ENCODE measurements at regions not wholly inside any gene's neighbourhood (a gene's known extent, or its start where the extent isn't known, plus 50 kb on each side); places are given as distances from the start of the nearest gene placed in this dataset.

- DNase-seq, result no peak
Observed at GRCh38 chr16:87077750-87078127, 239.5 kb downstream of the C16orf95 start.

- no peak for DNase-seq
Observed at GRCh38 chr16:87080571-87081167, 236.5 kb downstream of the C16orf95 start.

DNA sequence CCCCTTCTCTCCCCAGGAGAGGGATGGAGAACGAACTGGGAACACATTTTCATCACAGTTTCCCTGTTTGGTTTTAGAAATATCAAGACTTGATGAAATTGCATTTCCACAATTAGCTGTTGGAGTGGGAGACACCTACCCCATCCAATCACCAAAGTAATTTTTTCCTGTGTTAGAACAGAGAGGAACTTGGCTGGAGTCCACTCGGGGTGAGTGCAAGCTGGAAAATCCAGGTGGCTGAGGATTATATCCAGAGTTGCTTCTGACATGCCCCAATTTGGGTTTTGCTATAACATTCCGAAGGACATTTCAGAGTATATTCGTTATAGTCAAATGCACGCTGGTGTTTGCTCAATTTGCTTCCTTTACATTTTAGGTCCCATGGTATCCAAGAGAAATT, 231.8 kb downstream of the C16orf95 start:
- no peak for DNase-seq

DNA sequence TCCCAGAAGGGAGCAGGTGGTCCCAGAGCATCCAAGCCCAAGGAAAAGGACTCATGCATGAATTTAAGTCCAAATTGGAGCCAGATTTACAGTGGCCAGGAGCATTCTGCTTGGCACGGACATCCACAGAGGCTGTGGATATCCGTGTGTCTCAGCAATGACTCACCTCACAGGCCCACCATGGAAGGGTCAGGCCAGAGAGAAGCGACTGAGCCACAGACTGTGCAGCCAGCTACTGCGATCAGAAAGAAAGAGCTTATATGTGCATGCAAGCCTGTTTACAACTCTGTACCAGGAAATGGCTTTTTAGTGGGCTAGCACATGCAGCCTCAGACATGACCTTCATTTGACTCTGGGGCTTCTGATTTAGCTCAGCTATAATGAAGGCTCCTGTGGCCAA, 231.0 kb downstream of the C16orf95 start:
- DNase-seq, result no peak

- no peak for DNase-seq
Observed at GRCh38 chr16:87086575-87086974, 230.6 kb downstream of the C16orf95 start.

GRCh38 chr16:87092958-87093357, 224.2 kb downstream of the C16orf95 start:
- DNase-seq, result no peak

DNA sequence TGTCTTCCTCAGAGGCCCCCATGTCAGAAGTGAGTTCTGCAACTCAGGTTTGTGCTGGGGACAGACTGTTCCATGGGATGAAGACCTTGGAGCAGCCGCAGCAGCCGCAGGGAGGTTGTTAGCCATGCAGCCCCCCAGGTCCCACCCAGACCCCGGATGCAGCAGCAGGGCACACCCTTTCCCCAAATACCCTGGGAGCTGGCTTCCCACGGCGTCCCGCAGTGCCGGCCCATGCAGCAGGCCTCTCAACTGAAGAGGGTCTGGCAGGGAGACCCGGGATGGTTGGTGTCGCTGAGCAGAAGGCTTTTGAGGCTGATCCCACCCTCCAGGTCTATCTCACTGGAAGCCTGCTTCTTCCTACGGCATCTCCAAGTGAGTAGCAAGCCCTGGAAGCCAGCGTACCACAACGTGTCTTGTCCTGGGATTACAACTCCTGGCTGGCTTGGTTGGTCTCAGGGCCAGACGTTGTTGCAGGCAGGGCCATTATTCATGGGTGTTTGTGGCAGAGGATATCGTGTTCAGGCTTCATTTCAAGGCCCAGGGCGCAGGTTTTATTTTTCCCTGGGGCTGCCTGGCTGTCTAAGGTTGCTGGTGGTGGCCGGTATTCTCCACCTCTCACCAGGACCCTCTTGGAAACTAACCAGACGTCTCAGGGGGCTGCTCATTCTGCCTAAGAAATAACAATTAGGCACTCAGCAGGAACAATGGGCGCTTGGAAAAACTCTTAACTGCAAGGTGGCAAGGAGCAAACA, 223.2 kb downstream of the C16orf95 start:
- DNase-seq, result no peak

GRCh38 chr16:87094556-87094865, 222.7 kb downstream of the C16orf95 start:
- DNase-seq, result no peak

DNA sequence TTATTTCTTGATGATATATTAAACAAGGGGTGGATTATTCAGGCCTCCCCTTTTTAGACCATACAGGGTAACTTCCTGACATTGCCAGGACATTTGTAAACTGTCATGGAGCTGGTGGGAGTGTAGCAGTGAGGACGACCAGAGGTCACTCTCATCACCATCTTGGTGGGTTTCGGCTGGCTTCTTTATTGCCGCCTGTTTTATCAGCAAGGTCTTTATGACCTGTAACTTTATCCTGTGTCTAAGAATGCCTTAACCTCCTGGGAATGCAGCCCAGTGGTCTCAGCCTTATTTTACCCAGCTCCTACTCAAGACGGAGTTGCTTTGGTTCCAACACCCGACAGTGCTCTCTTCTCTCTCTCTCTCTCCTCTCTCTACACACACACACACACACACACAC, 221.9 kb downstream of the C16orf95 start:
- DNase-seq, result no peak

- no peak for DNase-seq
Observed at GRCh38 chr16:87096746-87097333, 220.4 kb downstream of the C16orf95 start.

DNA sequence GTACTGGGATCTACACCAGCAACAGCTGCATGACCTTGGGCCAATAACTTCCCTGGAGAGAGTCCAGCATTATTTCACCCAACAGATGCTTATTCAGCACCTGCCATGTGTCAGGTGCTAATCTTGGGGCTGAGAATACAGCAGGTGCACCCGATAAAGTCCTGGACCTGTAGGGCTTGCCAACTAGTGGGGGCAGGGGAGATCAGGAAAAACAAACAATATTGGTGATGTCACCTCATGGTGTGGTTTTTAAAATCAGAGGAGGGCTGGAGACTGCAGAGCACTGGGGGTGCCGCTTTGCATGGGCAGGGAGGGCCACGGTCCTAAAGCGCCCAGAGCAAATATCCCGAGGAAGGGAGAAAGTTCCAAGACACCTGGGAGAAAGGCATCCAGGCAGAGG, 218.8 kb downstream of the C16orf95 start:
- DNase-seq, result no peak

DNA sequence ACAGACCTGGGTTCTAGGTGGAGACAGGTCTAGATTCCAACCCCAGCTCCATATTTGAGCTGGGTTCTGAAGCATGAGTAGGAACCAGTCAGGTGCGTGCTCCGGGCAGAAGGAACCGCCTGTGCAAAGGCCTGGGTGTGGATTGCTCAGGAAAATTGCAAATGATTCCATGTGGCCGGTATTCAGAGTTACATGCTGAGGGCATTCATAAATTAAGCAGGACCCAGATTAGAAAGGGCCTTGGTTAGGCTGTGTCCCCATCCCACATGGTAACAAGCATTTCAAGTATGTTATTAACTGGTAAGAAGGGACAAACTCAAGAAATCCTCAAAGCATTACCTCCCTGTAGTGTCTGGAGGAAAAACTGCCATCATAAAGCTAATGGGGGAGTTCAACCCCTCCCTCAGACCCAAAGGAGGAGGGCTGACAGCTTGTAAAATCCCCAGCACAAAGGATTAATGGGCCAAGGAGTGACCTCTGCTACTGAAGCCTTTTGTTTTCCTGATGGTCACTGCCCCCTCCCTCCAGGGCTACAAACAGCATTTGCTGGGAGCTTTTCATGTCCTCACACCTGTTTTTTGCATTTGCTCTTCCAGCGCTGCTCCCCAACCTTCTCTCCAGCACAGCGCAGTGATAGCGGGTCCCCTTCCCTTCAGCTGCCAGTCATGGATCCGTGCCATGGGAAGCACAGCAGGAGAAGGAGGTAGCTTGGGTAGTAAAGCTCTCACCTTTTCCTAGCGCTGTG, 218.0 kb downstream of the C16orf95 start:
- no peak for DNase-seq

- DNase-seq, result no peak
Observed at GRCh38 chr16:87100306-87101058, 216.7 kb downstream of the C16orf95 start.

DNA sequence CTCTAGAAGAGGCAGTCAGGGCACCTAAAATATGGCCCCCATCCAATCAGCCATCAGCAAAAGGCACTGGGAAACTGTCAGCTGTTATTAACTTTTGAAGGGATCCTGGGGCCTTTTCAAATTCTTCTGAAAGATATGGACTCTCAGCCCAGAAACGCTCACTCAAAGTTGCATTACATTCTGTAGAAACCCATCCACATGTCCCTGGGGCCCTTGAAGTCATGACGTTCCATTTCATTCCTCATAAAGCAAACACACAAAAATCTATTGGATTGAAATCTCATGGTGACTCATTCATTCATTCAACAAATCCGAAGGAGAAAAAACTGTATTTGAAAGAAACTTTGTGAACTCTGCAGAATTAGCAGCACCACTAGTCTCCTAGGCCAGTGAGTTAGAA, 215.3 kb downstream of the C16orf95 start:
- no peak for DNase-seq

- no peak for DNase-seq
Observed at GRCh38 chr16:87107201-87107600, 210.0 kb downstream of the C16orf95 start.

DNA sequence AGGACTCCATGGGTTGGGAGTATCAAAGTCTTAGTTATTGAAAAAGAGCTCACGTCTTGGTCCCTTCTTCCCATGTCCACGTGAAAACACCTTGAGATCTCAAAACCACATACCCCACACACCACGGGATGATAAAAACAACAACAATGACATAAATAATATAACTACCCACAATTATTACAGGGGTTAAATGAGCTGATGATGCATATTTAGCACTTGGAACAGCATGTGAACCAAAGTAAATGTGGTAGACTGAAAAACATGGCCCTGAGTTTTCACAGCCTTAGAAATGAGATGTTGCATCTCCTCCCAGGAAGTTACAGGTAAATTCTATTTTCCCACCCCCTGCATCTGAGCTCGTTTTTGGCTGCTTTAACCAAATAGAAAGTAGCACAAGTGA, 208.9 kb downstream of the C16orf95 start:
- DNase-seq, result no peak

DNA sequence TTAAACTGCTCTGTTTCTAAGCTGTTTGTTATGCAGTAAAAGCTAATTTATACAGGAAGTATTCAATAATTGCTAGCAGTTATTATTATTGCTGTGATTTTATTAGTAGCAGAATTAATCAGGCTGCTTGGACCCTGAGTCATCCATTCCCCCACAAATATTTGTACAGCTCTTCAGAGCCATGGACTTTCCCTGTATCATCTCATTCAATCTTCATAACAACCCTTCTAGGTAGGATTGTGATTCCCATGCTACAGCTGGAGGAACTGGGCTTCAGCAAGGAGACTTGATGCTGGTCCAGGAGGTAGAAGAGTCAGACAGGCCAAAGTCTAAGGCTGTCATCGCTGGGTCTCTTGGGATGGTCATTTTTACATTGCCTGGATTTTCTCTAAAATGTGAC, 208.3 kb downstream of the C16orf95 start:
- no peak for DNase-seq

DNA sequence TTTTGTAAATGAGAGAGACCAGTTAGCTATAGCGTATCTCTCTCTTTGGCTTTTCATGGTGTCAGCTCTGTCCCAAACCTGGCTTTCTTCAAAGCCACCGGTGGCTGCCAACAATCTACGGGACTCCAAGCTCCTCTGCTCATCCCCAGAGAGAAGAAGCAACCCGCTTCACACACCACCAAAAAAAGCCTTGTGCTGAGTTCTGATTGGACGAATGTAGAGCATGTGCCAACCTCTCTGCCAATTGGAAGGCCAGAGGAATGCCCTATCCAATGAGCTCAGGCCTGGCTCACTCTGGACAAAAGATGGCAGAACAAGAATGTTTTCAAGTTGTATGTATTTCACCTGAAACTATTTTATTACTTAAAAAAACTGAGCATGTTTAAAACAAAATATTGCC, 202.4 kb downstream of the C16orf95 start:
- no peak for DNase-seq

DNA sequence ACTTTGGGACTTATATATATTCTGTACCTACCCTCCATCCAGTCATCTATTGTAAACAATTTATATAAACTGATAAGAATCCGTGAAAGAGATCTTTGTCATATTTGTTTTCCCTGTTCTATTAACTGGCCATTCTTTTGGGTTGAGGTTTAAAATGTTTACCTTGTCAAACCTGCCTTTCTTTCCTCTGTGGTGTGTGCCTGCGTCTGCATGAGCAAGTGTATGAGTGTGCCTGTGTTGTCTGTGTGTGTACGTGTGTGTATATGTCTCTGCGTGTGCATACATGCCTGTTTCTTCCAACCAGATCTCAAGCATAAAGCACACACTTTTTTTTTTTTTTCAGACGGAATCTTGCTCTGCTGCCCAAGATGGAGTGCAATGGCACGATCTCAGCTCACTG, 201.5 kb downstream of the C16orf95 start:
- DNase-seq, result no peak

- no peak for DNase-seq
Observed at GRCh38 chr16:87117936-87118335, 199.3 kb downstream of the C16orf95 start.

DNA sequence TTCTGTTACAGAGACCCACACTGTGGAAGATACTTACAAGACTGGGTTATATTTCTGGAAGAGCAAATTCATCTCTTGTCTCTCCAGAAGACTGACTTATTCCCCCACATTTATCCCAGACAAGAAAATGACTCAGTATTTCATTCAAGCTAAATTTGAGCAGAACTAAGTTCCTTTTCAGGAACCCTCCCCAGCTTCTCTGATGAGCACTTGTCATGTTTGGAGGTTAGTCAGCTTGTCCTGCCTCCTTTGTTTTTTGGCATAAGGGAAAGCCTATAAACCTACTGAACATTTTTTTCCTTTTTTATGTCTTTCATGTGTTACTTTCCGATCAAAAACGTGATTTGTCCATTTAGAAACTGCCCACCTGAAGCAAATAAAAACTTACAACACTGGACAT, 198.0 kb downstream of the C16orf95 start:
- no peak for DNase-seq

GRCh38 chr16:87119748-87120147, 197.4 kb downstream of the C16orf95 start:
- no peak for DNase-seq

- DNase-seq, result no peak
Observed at GRCh38 chr16:87121816-87122215, 195.4 kb downstream of the C16orf95 start.
